ENCODE measurements at regions not wholly inside any gene's neighbourhood (a gene's known extent, or its start where the extent isn't known, plus 50 kb on each side); places are given as distances from the start of the nearest gene placed in this dataset.
"Not testable (repeated sequence)": the region's sequence is repeated elsewhere in the genome, so short reads cannot be mapped to it uniquely, and the experiment has no call there.

DNA sequence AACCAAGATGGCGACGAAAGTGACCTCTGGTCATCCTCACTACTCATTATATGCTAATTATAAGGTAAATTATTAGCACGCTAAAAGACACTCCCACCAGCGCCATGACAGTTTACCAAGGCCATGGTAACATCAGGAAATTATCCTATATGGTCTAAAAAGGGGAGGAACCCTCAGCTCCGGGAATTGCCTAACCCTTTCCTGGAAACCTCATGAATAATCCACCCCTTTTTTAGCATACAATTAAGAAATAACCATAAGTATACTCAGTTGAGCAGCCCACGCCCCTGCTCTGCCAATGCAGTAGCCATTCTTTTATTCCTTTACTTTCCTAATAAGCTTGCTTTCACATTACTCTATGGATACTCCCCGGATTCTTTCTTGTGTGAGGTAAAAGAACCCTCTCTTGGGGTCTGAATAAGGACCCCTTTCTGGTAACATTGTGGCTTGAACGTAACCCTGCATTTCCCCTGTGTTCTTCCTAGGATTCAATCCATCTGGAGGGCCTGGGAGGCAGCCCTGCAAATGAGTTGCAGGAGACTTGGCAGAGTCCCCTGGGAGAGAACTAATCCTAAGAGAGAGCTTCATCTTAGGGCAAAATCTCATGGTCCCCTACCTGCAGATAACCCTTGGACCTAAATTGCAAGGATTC lies 225.6 kb upstream of the JARID2 start:
- no peak for DNase-seq (ENCODE audit: low read depth)

DNA sequence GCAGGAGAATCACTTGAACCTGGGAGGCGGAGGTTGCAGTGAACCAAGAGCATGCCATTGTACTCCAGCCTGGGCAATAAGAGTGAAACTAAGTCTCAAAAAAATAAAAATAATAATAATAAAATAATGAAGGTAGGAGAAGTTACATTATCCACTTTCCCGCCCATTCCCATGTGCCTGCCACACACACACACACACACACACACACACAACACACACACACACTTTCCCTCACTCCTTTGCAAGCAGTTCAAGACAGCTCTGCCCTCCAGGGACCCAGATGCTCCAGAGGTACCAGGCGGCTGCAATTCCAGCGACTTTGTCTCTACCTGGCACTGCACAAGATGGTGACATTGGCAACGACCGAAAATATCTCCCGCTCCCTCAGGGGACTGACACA lies 224.8 kb upstream of the JARID2 start:
- no peak for DNase-seq (ENCODE audit: low read depth)

DNA sequence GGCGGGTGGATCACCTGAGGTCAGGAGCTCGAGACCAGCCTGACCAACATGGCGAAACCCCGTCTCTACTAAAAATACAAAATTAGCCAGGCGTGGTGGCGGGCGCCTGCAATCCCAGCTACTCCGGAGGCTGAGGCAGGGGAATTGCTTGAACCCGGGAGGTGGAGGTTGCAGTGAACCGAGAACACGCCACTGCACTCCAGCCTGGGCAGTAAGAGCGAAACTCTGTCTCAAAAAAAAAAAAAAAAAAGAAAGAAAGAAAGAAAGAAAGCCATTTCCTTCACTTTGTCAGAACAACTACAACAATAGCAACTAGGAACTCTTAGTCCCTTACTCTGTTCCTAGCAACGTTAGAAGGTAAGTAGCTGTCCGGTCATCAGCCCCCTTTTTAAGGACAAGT lies 222.9 kb upstream of the JARID2 start:
- DNase-seq (ENCODE audit: low read depth), result not testable (repeated sequence)

DNA sequence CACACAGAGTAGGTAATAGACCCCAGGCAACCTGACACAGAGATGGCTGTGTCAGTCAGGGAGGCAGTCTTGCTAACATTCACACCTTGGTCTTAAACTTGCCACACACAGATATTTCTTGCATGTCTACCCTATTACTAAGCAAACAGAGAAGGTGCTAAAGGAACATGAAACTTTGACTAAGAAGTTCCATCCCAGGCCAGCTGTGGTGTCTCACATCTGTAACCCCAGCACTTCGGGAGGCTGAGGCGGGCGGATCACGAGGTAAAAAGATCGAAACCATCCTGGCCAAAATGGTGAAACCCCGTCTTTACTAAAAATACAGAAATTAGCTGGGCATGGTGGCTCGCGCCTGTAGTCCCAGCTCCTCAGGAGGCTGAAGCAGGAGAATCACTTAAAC lies 222.4 kb upstream of the JARID2 start:
- no peak for DNase-seq (ENCODE audit: low read depth)

DNA sequence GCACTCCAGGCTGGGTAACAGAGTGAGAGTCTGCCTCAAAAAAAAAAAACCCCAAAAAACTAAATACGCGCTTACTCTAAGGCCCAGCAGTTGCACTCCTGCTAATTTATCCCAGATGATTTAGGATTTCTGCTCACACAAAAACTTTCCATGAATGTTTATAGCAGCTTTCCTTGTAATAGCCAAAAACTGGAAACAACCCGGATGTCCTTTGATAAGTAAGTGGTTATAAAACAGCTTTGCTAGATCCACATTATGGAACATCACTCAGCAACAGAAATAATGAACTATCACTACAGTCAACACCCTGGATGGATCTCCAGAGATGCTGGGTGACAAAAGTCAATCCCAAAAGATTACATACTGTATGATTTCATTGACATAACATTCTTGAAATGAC lies 220.4 kb upstream of the JARID2 start:
- no peak for DNase-seq (ENCODE audit: low read depth)

DNA sequence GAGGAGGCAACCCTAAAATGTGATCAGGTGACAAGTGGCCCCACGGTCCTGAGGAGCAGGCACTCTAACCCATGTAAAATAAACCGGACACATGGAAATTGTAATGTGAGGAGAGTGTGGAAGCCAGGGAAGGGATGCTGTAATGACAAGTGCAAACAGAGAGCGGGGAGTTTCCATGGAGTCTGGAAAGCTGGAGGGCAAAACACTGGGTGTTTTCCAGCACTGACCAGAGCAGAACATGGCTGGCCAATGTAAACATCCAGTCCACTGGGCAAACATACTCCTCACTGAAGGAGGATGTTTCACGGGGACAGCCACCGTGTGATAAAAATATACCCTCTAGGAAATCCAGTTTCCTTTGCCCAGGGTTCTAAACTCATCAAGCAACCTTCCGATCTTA lies 219.0 kb upstream of the JARID2 start:
- DNase-seq (ENCODE audit: low read depth), result no peak

DNA sequence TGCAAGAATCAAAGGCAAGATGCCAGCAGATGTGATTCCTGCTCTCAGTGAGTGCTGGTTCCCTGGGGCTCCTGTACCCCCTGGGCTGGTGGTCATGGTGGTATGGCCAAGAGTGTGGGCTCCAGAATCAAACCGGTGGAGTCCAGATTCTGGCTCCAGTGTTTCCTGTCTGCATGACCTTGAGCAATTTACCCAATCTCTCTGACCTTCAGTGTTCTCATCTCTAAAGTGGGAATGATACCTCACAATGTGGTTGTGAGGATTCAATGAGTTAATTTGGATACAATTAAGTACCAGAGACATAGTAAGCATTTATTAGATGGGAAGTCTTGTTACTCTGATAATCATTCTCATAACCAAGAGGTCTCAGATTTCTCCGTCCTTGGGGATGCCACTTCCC lies 218.4 kb upstream of the JARID2 start:
- no peak for DNase-seq (ENCODE audit: low read depth)

DNA sequence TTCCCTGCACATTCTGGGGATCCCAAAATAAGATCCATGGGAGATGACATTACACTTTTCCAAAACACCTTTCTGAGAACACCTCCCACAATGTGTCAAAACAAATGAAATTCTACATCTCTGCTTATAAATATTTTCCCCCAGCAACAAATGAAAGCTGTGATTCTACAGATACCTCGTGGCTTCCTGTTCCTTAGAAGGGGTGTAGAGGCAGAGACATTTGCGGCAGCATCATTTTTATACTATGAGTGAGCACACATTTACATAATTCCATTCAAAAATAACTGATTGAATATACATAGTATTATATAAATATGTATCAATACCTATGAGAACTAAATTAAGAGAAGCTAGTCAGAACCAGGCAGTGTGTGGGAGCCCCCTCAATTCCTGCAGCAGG lies 213.9 kb upstream of the JARID2 start:
- DNase-seq (ENCODE audit: low read depth), result no peak

DNA sequence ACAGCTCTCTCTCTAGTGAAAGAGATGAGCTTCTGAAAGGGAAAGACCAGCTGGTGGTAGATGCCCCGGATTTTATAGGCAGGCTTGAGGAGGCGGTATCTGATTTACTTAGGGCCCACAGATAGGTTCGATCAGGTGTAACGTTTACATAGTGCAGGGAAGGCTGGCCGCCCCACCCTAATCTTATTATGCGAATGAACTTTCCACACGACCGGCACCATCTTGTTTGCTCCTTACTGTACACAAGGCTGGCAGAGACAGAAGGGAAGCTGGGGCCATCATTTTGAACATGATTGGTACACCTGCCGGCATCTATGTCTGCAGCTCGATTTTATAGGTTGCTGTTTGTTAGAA lies 212.0 kb upstream of the JARID2 start:
- DNase-seq (ENCODE audit: low read depth), result no peak

DNA sequence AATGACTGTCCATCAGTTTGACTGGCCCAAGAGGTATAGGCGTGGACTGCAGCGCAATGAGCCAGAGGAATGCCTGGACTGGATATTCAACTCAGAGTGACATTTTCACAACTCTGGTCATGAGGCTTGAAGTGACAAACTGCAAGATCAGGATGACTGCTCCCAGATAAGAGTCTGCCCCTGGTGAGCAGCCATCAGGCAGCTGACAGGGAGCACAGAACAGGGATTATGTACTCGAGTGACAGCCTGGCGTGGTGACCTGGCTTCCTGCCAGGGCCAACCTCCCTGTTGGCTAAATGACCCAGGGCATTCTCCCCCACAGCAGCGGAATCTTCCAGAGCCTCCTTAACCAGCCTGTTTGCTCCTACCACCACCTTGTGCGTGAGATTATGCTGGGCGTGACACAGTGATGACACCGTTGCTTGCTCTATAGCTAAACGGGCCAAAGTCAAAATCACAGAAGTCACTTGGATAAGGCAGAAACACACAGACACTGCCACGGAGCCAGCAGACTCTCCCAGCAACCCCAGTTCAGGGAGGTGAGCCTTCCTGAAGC lies 209.1 kb upstream of the JARID2 start:
- peak; percentile 79 for DNase-seq (ENCODE audit: low read depth)

DNA sequence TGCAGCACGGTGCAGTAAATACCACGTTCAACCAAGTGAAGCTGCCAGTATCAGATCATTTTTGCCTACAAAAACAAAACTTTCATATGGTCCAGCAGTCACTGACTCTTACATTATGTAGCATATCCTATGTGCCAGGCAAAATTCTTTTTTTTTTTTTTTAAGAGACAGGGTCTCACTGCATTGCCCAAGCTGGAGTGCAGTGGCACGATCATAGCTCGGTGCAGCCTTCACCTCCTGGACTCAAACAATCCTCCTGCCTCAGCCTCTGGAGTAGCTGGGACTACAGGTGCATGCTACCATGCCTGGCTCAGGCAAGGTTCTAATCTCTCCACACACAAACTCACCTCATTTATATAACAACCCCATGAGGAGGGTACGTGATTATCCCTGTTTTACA lies 208.6 kb upstream of the JARID2 start:
- DNase-seq (ENCODE audit: low read depth), result no peak

DNA sequence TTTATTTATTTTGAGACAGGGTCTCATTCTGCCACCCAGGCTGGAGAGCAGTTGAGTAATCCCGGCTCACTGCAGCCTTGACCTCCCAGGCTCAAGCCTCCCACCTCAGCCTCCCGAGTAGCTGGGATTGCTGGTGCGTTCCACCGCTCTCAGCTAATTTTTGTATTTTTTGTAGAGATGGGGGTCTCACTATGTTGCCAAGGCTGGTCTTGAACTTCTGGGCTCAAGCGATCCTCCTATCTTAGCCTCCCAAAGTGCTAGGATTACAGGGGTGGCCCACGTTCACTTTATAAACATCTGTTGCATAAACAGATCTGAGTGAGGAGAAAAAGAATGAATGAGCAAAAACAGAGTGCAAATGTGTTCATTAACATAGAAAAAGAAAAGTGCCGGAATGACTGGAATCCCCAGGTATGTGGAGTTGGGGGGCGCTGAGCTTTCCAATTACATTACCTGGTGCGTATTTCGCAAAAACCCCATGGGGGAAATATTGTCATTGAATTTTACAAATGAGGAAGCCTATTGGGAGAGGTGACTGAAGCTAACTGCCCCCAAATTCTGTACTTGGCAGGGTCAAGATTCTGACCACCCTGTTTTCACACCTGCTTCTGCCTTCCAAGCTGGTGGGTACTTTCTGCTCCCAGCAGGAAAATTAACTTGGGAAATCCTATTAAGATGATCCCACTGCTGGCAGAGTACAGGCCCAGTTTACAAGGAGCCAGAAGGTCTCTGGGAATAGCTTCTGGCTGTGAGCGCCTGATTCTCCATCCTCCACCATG lies 207.7 kb upstream of the JARID2 start:
- DNase-seq (ENCODE audit: low read depth), result no peak

DNA sequence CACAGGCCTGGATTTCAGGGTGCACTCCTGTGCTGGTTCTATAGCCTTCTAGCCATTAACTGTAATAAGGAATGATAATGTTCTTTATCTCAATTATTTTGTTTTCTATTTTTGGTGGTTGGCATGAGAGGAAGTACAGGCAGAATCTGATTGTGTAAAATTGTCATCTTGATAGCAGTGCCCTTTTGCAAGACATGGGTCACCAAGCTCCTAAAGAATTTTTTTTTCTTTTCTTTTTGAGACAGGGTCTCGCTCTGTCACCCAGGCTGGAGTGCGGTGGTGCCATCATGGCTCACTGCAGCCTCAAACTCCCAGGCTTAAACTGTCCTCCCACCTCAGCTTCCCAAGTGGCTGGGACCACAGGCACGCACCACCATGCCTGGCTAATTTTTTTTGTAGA lies 206.7 kb upstream of the JARID2 start:
- no peak for DNase-seq (ENCODE audit: low read depth)

DNA sequence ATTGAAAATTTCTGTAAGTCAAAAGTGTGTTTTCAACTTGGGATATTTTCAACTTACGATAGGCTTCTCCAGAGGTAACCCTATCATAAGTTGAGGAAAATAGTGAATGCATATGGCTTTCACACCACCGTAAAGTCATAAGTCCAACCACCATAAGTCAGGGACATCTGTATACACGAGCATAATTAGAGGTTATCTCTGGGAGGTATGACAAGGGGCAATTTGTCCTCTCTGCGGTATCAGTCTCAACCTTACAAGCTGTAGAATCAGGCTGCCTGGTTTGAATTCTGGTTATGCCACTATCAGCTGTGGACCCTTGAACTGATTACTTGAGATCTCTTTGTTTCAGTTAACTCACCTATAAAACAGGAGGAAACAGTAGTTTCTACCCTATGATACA lies 202.9 kb upstream of the JARID2 start:
- no peak for DNase-seq (ENCODE audit: low read depth)

DNA sequence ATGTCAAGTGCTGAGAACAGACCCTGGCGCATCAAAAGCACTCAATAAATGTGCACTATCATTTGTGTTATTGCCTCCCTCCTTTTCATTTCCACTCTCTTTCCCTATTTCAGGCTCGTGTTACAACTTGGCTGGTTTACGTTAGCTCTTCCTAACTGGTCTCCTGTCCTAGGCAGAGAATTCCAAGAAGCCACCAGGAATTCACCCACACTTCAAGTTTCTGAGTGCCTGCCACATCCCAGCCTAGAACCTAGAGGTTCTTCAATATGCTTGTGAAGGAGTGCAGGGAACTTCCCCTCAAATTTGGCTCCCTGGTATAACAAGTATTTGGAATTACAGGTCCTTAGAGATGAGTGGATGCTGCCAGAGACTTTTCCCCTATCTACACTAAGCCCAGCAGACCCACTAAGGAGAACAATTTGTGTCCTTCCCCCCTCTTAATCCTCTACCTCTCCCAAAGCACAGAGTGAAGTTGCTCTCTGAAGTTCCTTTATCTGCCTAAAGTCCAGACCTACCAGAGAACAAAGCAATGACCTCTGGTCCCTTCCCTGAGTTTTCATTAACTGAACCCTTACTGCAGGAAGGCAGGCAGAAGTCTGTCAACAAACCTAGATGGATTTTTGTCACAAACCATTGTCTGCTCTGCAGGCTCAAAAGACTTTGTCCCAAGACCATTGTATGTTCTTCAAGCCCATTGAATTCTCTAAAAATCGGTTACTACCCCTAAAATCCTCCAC lies 201.6 kb upstream of the JARID2 start:
- DNase-seq (ENCODE audit: low read depth), result no peak

DNA sequence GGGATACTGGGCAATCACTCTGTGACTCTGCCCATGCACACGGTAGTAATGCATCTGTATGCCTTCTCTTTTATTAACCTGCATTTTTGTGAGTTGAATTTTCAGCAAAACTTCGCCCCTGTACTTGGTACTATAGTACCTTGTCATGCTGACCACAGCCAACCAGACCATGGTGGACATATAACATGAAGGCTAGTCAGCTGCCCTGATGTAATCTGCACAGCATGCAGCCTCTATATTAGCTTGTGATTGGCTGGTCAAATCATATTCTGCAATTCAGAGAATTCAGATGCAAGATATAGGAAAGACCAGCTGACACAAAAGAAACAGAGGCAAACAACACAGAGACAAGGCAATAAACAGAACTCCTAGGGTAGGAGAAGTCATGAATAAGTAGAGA lies 200.9 kb upstream of the JARID2 start:
- DNase-seq (ENCODE audit: low read depth), result no peak

DNA sequence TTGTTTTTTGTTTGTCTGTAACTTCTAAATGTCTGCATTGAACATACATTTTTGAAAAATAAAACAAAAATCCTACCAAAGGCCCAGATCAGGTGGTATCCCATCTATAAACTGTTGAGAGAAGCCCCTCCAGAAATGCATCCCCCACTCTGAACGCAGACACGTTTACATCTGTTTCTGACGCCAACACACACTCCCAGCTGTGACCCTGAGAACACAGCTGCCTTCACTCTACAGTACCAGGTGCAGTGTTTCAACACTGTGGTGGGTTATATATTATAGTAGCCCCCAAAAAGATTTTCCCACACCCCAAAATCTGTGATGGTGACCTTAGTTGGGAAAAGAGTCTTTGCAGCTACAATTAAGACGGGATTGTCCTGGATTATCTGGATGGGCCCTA lies 199.1 kb upstream of the JARID2 start:
- DNase-seq (ENCODE audit: low read depth), result no peak

DNA sequence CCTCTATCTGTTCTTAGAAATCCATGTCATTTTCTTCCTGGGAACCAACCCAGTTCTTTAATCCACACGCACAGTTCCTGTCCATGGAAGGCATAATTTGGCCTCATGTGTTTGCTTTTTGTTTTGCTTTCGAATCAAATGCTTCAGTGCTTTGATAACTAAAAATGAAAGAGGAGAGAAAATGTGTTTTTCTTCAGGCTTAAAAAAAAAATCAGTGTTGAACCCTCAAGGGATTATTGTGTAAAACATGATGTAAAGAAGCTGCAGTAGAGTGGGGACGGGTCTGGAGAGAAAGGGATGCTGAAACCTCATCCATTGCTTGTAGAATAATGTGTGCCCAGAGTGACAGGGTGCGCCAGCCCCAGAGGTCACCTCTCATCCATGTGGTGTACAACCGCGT lies 197.5 kb upstream of the JARID2 start:
- DNase-seq (ENCODE audit: low read depth), result no peak

DNA sequence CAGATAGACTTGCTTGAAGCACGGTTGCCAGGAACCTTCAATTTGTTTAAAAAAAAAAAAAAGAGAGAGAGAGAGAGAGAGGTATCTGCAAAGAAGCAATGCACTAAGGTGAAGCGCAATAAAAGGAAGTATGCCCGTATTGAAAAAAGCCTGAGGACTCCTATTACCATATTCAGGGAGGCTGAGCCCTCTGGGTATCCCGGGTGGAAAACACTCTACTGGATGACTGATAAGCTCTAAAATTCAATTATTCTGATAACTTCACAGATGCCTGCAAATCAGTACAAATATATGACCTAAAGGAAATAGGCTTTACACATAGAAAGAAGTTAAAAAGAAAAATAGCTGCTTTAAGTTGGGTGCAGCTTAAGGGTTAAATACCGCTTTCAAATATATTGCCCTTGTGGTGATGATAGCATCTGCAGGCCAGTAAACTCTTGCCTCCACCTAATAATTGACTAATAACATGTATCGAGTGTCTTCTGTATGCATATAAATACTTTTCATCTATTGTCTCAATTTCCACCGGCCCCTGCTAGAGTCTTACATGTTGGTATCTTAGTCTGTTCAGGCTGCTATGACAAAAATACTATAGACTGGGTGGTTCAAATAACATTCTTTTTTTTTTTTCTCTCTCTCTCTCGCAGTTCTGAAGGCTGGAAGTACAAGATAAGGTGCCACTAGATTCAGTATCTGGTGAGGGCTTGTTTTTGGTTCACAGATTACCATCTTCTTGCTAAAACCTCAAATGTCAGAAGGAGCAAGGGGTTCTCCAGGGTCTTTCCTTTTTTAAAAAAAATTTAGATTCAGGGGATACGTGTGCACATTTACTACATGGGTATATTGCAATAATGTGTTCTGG lies 187.4 kb upstream of the JARID2 start:
- DNase-seq (ENCODE audit: low read depth), result no peak

DNA sequence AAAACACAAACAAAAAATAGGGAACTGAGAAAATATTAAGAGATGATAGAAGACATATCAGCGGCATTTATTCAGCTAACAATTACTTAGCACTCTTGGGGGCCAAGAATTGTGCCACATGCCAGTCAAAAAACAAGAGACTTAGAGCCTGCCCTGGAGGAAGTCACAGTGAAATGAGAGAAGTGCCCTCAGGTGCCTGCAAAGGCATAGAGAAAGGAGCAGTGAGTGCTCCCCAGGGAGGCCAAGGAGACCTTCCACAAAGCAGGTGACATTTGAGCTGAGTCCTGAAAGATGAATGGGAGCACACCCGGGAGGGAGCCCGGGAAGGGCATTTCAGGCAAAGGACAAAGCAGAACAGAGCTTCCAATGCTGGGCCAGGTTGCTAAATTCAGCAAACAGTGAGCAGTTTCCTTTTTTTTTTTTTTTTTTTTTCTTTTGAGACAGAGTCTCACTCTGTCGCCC lies 184.7 kb upstream of the JARID2 start:
- peak; percentile 51 for DNase-seq (ENCODE audit: low read depth)

DNA sequence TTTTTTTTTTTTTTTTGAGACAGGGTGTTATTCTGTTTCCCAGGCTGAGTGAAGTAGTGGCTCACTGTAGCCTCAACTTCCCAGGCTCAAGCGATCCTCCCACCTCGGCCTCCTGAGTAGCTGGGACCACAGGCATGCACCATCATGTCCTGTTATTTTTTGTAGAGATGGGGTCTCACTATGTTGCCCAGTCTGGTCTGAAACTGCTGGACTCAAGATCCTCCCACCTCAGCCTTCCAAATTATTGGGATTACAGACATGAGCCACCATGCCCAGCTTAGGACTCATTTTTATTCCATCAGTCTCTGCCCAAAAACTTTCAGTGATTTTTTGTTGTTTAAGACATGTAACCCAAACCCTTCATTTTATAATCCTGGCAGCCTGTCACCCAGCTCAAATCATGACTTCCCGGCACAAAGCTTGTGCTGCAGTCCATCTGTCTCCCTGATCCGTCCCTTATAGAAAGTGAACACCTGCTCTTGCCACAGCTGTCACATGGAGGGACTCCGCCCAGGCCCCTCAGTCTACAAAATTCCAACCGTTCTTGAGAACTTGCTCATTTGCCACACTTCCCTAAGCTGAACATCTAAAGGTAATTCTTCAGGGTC lies 183.9 kb upstream of the JARID2 start:
- DNase-seq (ENCODE audit: low read depth), result no peak

Measured in myocyte (in vitro differentiated cells).